ENCODE measurements at regions not wholly inside any gene's neighbourhood (a gene's known extent, or its start where the extent isn't known, plus 50 kb on each side); places are given as distances from the start of the nearest gene placed in this dataset.

- Mint-ChIP-seq H3K4me1 (no peaks in the 10 kb centered on the region), H3K4me3 (no peak overlapping the region), H3K27me3 (peaks cover 4% of the 10 kb centered on the region), H3K36me3 (ENCODE audit: low read depth) (no peaks in the 10 kb centered on the region), H3K27ac (no peak overlapping the region), H3K9me3 (no peaks in the 10 kb centered on the region)
- no peak for ATAC-seq (replicated peaks)
Measured at GRCh38 chr12:25904442-25904841, 54.0 kb upstream of the RASSF8 start.

- no peak overlapping the region for H3K27ac Mint-ChIP-seq
- H3K4me3 Mint-ChIP-seq, result no peak overlapping the region
- H3K9me3 Mint-ChIP-seq, result no peaks in the 10 kb centered on the region
- peaks cover 4% of the 10 kb centered on the region for H3K27me3 Mint-ChIP-seq
- no peak for ATAC-seq (replicated peaks)
- no peaks in the 10 kb centered on the region for H3K4me1 Mint-ChIP-seq
- H3K36me3 Mint-ChIP-seq (ENCODE audit: low read depth), result no peaks in the 10 kb centered on the region
Measured at GRCh38 chr12:25906651-25907340, 51.7 kb upstream of the RASSF8 start.
